NCI-H446 treated with DMSO at 0.1 percent for 48 hours (cell line): ENCODE measurements at regions not wholly inside any gene's neighbourhood (a gene's known extent, or its start where the extent isn't known, plus 50 kb on each side); places are given as distances from the start of the nearest gene placed in this dataset.

Experiments used
- DNase-seq: peaks from one replicate; lab custom pipeline; 2025; lab: John Stamatoyannopoulos, UW

DNA sequence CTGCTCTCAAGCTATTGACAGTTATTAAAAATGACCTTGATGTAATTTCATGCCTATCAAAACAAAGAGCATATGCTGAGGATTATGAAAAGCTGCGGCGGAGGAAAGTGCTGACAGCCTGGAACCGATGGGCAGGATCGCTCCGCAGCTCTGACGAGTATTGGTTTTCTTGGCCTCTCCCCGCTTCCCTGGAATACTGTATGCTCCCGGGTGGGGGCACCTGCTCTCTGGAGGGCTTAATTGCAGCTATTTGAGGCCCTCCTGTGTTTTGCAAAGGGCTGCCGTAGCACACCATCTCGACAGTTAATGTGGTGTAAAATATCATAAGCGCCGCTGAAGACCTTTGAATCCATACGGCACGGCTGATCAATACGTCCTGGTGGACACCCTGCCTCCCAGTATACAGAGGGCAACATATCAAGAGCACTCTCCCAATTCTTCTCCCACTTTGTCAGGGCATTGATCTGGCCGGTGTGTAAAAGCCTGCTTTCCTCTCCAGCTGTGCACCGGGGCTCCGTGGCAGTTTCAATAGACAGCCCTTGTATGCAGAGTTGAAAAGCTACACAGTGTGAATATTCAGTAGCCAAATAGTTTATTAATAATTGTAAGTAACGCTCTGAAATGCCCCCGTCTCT is 662.4 kb downstream of the GALR1 start:
- DNase-seq = no peak

DNA sequence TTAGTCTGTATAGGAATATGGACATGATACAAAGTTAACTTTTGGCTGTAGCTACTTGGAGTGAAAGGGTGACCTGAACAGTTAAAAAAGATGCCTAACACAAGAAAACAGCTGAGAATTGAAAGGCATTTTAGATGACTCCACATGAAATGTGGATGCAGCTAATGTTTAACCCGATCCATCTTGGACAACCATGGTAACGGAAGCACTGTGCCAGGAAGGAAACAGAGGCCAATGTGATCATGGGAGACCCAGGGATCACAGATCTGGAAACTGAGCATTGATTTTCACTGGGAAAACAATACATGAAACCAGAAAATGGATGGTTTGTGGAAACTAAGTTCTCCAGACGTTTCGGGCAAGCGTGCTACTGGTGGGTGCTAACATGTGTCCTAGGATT is 669.1 kb downstream of the GALR1 start:
- no peak for DNase-seq

DNA sequence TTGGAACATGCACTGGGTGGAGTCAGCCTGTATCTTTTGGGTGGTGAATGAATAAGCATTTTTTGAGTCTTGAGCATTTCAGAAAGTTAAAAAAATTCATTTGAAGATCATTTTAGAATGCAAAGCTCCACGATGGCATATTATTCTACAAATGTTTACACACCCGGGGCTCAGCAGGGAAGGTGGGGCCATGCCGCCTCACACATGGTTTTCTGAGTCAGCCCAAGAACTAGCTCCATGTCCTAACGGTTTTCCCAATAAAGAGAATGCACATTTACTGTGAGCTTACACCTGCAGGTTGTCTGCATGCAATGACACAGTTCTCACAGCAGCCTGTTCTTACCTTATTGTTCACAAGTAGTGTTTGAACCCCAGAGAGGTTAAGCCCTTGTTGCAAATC is 670.3 kb downstream of the GALR1 start:
- DNase-seq = no peak

DNA sequence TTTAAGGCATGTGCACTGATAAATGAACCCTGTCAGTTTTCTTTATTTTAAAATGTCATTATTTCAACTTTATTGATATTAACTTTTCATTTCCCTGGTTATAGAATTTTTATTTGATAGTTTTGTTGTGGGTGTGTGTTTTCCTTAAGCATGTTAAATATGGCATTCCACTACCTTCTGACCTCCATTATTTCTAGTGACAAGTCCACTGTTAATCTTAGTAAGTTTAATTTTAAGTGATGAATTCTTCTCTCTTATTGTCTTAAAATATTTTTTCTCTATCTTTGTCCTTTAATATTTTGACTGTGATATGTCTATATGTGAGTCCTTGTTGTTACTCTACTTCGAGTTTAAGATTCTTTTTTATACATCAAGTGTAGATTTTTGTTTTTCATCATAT is 685.7 kb downstream of the GALR1 start:
- DNase-seq = no peak

GRCh38 chr18:77940566-77940965 is 690.9 kb downstream of the GALR1 start:
- DNase-seq = no peak

- no peak for DNase-seq
These were observed 694.9 kb downstream of the GALR1 start for GRCh38 chr18:77944533-77944932.

DNA sequence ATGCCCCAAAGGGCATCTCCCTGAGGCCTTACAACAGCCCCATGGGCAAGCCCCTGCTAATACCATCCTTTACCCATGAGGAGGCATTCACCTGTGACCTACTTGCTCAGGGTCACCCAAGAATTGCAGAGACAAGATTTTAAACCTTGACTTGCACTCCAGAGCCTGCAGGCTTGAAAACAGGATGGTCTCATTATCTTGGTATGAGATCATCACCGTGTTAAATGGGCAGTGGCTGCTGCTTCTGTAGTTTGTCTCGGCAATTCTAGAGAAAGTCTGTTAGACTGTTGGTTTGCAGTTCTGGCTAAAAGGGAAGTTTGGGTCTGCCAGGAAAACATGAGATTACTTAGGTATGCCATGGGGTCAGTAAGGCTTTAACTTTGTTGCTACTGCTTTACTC is 698.9 kb downstream of the GALR1 start:
- DNase-seq = no peak

DNA sequence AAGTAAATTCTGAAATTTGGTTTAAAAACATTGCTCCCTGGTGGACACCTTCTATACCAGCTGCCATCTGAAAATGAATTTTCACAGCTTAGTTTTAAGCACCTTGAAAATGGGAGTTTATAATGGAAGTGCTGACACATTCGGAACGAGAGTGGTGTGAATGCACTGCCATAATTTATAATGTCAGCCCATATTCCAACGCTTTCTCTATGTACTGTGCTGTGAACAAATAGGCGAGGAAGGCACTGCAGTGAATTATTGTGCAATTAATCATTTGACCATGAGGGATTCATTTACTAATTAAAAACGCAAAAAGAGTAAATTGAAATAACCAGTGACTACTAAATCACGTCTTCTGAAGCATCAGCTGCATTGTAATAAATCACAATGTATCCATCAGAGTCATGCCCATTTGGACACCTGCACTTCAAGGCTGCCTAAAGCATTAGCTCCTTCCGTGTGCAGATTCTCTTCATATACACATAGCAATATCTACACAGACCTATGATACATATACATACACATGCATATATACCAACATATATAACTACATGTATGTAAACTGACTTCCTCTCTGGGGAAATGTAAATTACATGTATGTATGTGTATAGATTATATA is 699.8 kb downstream of the GALR1 start:
- no peak for DNase-seq

DNA sequence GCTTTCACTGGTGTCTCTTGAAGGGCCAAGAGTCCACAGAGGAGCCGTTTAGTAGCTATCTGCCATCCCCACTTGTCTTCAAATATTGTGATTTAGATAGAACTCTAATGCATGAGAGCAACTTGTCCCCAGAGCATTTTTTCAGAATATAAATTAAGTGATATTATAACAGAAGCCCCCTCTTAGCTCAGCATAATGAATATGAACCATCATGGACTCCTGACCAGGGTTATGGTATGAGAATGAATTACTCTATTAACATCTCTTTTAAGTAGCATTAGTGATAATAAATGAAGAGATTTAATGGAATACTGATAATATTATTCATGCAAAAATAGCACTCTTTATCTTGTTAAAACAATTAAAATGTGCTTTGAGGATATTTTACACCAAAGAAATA is 709.6 kb downstream of the GALR1 start:
- no peak for DNase-seq

GRCh38 chr18:77960791-77961410 is 711.3 kb downstream of the GALR1 start:
- no peak for DNase-seq

DNA sequence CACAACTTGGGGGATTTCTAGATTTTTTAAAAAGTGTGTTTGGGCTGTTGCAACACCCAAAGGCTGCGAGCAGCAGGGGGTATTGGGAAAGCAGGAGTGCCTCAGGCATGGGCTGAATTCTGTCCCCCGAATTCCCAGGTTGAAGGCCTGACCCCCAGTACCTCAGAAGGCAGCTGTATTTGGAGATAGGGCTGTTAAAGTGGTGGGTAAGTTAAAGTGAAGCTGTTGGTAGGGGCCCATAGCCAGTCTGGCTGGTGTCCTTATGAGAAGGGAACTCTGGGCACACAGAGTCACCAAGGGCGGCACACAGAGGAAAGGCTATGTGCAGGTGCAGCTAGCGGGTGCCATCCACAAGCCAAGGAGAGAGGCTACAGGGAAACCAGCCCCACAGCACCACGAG is 717.4 kb downstream of the GALR1 start:
- DNase-seq = no peak

- DNase-seq = no peak
These were observed 718.1 kb downstream of the GALR1 start for GRCh38 chr18:77967791-77968190.

DNA sequence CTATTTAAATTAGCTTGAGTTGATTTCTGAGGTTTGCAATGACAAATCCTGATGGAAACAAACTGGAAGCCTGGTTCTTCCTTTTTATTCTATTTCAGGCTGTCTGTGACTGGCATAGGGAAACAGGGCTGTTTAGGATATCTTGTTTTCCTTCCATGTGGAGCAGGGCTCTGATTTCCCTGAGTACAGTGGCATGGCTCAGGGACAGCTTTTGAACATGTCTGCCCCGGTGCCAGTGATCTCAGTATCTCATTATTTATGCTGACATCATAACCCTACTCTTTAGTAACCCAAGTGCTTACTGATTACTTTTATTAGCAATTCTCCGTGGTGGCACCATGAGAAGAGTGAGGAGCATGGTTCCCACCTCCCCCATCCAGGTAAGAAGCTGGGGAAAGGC is 720.3 kb downstream of the GALR1 start:
- DNase-seq = no peak

- DNase-seq = no peak
These were observed 721.2 kb downstream of the GALR1 start for GRCh38 chr18:77970814-77971213.

DNA sequence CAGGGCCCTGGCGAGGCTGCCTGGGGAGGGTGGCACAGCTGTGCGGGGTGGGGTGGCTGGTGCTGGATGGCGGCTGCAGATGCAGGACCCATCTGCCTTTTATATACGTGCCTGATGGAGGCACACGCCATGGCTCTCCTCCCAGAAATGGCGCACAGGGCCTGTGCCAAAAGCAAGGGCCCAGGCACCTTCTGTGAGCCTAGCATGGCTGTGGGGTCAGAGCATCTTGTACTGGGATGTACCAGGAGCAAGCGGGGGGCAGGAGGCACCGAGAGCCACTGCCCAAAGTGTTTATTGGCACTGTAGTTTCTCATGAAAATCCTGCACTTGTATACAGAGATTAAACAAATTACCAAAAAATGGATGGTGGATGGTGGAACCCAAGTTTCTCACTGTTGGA is 724.1 kb downstream of the GALR1 start:
- no peak for DNase-seq

- DNase-seq = no peak
These were observed 724.7 kb downstream of the GALR1 start for GRCh38 chr18:77974329-77974728.

DNA sequence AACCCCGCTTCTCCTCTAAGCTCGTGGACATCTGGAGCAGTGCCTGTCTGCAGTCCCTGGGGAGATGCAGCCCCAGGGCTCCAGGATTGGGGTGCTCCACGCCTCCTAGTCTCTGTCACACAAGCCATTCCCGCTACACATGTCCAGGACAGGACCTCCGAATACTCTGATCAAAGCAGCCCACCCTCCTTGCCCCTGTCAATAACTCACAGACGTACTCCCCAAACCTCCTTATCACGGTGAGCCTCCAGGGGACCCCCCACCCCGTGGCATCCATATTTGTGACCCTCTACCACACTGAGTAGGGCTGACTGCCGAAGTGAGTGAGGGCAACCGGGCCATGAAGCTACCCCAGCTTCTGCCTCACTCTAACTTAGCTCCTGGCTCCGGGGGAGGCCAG is 727.7 kb downstream of the GALR1 start:
- no peak for DNase-seq

DNA sequence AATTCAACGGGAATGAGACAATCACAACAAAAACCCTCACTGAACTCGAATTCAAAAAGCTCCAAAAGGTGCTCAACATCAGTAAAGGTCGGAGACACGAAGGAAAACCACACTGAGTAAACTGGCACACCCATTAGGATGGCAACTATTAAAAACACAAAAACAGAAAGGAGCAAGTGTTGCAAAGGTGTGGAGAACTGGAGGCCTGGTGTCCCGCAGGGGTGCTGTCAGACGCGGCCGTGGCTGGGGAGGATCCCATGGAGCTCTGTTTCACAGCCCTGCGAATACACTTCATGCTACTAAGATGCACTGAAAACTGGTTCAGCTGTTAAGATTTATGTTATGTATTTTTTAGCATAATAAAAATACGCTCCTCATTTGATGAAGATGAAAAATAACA is 730.6 kb downstream of the GALR1 start:
- no peak for DNase-seq

DNA sequence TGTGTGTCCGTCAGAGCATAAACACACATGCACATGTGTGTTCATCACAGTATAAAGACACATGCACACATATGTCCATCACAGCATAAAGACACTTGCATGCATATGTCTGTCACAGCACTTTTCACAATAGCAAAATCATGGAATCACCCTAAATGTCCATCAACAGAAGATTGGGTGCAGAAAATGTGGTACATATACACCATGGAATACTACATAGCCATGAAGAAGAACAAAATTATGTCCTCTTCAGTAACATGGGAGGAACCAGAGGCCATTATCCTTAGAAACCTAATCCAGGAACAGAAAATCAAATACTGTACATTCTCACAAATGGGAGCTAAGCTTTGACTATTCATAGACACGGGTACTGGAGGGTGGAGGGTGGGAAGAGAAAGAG is 732.2 kb downstream of the GALR1 start:
- DNase-seq = no peak

- no peak for DNase-seq
These were observed 733.6 kb downstream of the GALR1 start for GRCh38 chr18:77983270-77983669.

GRCh38 chr18:77984178-77984577 is 734.5 kb downstream of the GALR1 start:
- DNase-seq = no peak

DNA sequence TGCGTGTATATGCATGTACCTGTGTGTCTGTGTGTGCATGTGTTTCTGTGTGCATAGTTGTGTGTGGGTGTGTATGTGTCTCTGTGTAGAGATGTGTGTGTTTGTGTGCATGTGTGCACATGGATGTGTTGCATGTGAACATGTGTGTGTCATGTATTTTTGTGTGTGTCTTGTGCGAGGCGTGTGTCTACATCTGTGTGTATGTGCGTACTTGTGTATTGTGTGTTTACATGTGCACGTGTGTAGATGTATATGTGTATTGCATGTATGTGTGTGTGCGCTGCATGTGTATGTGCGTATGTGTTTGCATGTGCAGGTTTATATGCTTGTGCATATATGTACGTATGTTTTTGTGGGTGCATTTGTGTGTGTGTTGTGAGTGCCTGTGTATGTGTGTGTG is 735.2 kb downstream of the GALR1 start:
- no peak for DNase-seq

DNA sequence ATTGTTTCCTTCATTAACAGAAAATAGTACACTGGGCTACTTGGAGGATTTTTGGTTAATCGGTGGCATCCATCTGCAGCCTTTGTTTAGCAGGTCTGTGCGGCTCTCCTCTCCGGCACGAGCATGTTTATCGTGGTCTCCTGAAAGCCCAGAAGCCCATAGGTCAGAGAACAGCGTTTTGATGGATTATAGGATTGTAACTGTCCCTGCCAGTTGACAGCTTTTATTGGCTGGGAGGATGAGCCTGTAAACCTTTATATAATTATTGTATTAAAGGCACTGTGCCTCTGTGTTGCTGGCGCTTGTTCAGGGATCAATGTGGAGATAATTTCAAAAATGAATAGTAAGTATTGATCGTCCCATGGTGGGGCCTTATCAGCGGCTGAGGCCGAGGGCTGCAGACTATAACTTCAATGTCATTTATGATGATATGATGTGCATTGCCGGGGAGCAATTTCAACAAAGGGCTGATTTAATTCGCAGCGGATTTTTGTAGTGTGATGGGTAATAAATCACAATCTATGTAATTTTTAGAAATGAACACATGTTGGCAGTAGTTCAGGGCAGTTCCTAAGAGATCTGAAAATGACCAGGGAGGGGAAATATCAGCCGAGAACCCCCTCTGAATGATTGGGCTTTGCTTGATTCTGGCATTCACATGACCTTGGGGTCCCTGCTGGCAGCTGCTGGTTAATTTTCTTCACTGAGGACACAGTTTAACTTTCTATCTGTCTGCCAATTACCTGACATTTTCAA is 736.1 kb downstream of the GALR1 start:
- no peak for DNase-seq
